Endothelial cell of umbilical vein (primary cell): ENCODE measurements at regions not wholly inside any gene's neighbourhood (a gene's known extent, or its start where the extent isn't known, plus 50 kb on each side); places are given as distances from the start of the nearest gene placed in this dataset.

Source experiments
- EZH2 ChIP-seq: IDR thresholded peaks from 2 replicates; pipeline ENCODE4 v1.6.1; 2012; ENCODE audit warnings: borderline replicate concordance, low read depth, mild to moderate bottlenecking, moderate library complexity, low read length, inconsistent platforms; ENCODE audit not compliant: severe bottlenecking
- FOS ChIP-seq: IDR thresholded peaks from 2 replicates; pipeline ENCODE4 v1.6.1; 2011; ENCODE audit warnings: mild to moderate bottlenecking, low read length, moderate library complexity, borderline replicate concordance; ENCODE audit not compliant: insufficient read depth
- GATA2 ChIP-seq: IDR thresholded peaks from 2 replicates; pipeline ENCODE4 v1.7.0; 2011; ENCODE audit warnings: low read depth, mild to moderate bottlenecking, moderate library complexity, mixed read lengths, low read length; ENCODE audit not compliant: insufficient read length, insufficient read depth
- MYC ChIP-seq: IDR thresholded peaks from one replicate; pipeline ENCODE4 v1.6.1; 2011; ENCODE audit warnings: mild to moderate bottlenecking, low read depth, low read length
- POLR2A ChIP-seq: IDR thresholded peaks from 2 replicates; pipeline ENCODE4 v1.6.1; 2012; ENCODE audit warnings: low read depth, mild to moderate bottlenecking, control low read depth, low read length
- POLR2AphosphoS5 ChIP-seq: IDR thresholded peaks from 2 replicates; pipeline ENCODE4 v1.6.1; 2012; ENCODE audit warnings: low read depth, mild to moderate bottlenecking, control low read depth, low read length, moderate library complexity; ENCODE audit not compliant: insufficient read depth
- TF ChIP-seq, protein P1 (sequence below), 2 donors: IDR thresholded peaks; 1 replicate in 1 of 2; 2 replicates in 1 of 2; pipeline ENCODE4 v1.5.1; 2011; ENCODE audit warnings: low read length in 2 of 2, mild to moderate bottlenecking in 2 of 2, moderate library complexity in 2 of 2, control low read depth in 1 of 2, inconsistent platforms in 1 of 2, low read depth in 1 of 2; ENCODE audit not compliant: insufficient read depth in 1 of 2; ENCODE audit errors: extremely low read depth in 1 of 2

DNA sequence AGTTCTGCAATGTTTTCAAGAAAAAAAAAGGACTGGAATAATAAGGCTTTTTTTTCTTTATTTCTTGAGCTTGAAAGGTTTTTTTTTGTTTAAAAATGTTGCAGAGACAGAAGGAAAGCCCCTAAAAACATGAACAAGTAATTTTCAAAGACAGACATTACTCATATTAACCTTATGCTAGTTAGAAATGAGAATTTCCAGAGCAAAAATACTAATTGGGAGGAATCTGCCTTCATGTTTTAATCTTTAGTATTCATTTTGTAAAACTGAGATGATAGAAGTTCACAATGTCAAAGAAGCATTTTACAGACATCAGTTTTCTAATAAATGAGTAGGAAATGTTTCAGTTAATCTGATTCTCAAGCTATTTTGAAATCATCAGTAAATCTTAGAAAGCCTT is 1805.3 kb downstream of the PCDH7 start:
- TF ChIP-seq EZH2 (no peak), POLR2A (no peak), GATA2 (no peak), FOS (no peak), POLR2AphosphoS5 (no peak), MYC (no peak)
- TF ChIP-seq, protein P1, sequence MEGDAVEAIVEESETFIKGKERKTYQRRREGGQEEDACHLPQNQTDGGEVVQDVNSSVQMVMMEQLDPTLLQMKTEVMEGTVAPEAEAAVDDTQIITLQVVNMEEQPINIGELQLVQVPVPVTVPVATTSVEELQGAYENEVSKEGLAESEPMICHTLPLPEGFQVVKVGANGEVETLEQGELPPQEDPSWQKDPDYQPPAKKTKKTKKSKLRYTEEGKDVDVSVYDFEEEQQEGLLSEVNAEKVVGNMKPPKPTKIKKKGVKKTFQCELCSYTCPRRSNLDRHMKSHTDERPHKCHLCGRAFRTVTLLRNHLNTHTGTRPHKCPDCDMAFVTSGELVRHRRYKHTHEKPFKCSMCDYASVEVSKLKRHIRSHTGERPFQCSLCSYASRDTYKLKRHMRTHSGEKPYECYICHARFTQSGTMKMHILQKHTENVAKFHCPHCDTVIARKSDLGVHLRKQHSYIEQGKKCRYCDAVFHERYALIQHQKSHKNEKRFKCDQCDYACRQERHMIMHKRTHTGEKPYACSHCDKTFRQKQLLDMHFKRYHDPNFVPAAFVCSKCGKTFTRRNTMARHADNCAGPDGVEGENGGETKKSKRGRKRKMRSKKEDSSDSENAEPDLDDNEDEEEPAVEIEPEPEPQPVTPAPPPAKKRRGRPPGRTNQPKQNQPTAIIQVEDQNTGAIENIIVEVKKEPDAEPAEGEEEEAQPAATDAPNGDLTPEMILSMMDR (IDR thresholded peaks at IDR 0.05; ENCODE audit: extremely low read depth in 1 of 2, insufficient read depth in 1 of 2, low read depth in 1 of 2, low read length in 2 of 2): no peak
